Ishikawa (cell line): ENCODE measurements at regions not wholly inside any gene's neighbourhood (a gene's known extent, or its start where the extent isn't known, plus 50 kb on each side); places are given as distances from the start of the nearest gene placed in this dataset.

Experiments
- CEBPB ChIP-seq: IDR thresholded peaks from 2 replicates; pipeline ENCODE4 v1.6.1; 2012
- EGR1 ChIP-seq: IDR thresholded peaks from 2 replicates; pipeline ENCODE4 v1.6.1; 2012
- EP300 ChIP-seq: IDR thresholded peaks from 2 replicates; pipeline ENCODE4 v1.6.1; 2012; ENCODE audit warnings: borderline replicate concordance
- FOXM1 ChIP-seq: IDR thresholded peaks from 2 replicates; pipeline ENCODE4 v1.6.1; 2012; ENCODE audit warnings: low read depth, borderline replicate concordance
- NFIC ChIP-seq: IDR thresholded peaks from 2 replicates; pipeline ENCODE4 v1.6.1; 2012
- RAD21 ChIP-seq: IDR thresholded peaks from 2 replicates; pipeline ENCODE4 v1.6.1; 2012; ENCODE audit warnings: low read depth
- TAF1 ChIP-seq: IDR thresholded peaks from 2 replicates; pipeline ENCODE4 v1.6.1; 2012; ENCODE audit warnings: low read depth, mild to moderate bottlenecking
- TEAD4 ChIP-seq: IDR thresholded peaks from 2 replicates; pipeline ENCODE4 v1.6.1; 2012
- YY1 ChIP-seq: IDR thresholded peaks from 2 replicates; pipeline ENCODE4 v1.6.1; 2012; ENCODE audit warnings: low read depth
- ZBTB7A ChIP-seq: IDR thresholded peaks from 2 replicates; pipeline ENCODE4 v1.6.1; 2012; ENCODE audit warnings: low read depth
- TF ChIP-seq, protein P1 (sequence below): IDR thresholded peaks from 2 replicates; pipeline ENCODE4 v1.6.1; 2012
- TF ChIP-seq, protein P2 (sequence below): IDR thresholded peaks from 2 replicates; pipeline ENCODE4 v1.6.1; 2012
- TF ChIP-seq, protein P3 (sequence below): IDR thresholded peaks from 2 replicates; pipeline ENCODE4 v1.6.1; 2012; ENCODE audit warnings: low read depth, mild to moderate bottlenecking

DNA sequence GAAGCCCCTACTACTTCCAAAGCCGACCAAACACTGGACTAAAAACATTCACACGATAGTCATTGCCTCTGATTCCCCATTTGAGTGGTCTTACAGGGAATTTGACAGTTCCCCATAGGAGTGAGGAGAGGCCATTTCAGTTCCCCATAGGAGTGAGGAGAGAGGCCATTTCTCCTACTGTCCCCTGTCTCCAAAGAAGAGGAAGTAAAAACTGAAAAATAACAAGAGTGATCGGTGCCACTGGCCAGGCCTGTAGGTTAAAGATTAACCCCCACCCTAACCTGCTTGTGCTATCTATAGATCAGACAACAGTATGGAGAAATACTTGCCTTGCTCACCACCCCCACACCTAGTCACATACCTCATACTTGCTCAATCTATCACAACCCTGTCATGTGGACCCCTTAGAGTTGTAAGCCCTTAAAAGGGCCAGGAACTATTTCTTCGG, 204.0 kb upstream of the MOCS1 start:
- TF ChIP-seq CEBPB: no peak
- TF ChIP-seq YY1: no peak
- no peak for TF ChIP-seq TAF1
- TF ChIP-seq FOXM1: no peak
- TF ChIP-seq, protein P1, sequence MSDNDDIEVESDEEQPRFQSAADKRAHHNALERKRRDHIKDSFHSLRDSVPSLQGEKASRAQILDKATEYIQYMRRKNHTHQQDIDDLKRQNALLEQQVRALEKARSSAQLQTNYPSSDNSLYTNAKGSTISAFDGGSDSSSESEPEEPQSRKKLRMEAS: no peak
- no peak for TF ChIP-seq RAD21
- TF ChIP-seq EGR1: no peak
- no peak for TF ChIP-seq ZBTB7A
- TF ChIP-seq TEAD4: no peak
- no peak for TF ChIP-seq EP300
- no peak for TF ChIP-seq NFIC
- TF ChIP-seq, protein P2, sequence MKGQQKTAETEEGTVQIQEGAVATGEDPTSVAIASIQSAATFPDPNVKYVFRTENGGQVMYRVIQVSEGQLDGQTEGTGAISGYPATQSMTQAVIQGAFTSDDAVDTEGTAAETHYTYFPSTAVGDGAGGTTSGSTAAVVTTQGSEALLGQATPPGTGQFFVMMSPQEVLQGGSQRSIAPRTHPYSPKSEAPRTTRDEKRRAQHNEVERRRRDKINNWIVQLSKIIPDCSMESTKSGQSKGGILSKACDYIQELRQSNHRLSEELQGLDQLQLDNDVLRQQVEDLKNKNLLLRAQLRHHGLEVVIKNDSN: no peak
- TF ChIP-seq, protein P3, sequence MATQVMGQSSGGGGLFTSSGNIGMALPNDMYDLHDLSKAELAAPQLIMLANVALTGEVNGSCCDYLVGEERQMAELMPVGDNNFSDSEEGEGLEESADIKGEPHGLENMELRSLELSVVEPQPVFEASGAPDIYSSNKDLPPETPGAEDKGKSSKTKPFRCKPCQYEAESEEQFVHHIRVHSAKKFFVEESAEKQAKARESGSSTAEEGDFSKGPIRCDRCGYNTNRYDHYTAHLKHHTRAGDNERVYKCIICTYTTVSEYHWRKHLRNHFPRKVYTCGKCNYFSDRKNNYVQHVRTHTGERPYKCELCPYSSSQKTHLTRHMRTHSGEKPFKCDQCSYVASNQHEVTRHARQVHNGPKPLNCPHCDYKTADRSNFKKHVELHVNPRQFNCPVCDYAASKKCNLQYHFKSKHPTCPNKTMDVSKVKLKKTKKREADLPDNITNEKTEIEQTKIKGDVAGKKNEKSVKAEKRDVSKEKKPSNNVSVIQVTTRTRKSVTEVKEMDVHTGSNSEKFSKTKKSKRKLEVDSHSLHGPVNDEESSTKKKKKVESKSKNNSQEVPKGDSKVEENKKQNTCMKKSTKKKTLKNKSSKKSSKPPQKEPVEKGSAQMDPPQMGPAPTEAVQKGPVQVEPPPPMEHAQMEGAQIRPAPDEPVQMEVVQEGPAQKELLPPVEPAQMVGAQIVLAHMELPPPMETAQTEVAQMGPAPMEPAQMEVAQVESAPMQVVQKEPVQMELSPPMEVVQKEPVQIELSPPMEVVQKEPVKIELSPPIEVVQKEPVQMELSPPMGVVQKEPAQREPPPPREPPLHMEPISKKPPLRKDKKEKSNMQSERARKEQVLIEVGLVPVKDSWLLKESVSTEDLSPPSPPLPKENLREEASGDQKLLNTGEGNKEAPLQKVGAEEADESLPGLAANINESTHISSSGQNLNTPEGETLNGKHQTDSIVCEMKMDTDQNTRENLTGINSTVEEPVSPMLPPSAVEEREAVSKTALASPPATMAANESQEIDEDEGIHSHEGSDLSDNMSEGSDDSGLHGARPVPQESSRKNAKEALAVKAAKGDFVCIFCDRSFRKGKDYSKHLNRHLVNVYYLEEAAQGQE: no peak
